ENCODE measurements at regions not wholly inside any gene's neighbourhood (a gene's known extent, or its start where the extent isn't known, plus 50 kb on each side); places are given as distances from the start of the nearest gene placed in this dataset.
"Not testable (repeated sequence)": the region's sequence is repeated elsewhere in the genome, so short reads cannot be mapped to it uniquely, and the experiment has no call there.

- peak; percentile 35 for DNase-seq (ENCODE audit: low spot score)
These were observed 499.9 kb upstream of the AADAT start for GRCh38 chr4:170589597-170590191.

DNA sequence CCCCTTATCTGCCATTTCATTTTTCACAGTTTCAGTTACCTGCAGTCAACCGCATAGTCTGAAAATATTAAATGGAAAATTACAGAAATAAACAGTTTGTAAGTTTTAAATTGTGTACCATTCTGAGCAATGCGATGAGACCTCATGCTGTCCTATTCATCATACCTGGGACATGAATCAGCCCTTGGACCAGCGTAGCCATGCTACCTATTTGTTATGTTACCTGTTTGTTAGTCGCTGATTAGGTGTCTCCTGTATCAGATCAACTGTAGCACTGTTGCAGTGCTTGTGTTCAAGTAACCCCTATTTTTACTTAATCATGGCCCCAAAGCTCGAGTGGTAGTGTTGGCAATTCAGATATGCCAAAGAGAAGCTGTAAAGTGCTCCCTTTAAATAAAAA, 492.2 kb upstream of the AADAT start:
- DNase-seq (ENCODE audit: low spot score) = no peak

GRCh38 chr4:170581322-170581721, 491.6 kb upstream of the AADAT start:
- no peak for DNase-seq (ENCODE audit: low spot score)

GRCh38 chr4:170580651-170581050, 490.9 kb upstream of the AADAT start:
- no peak for DNase-seq (ENCODE audit: low spot score)

GRCh38 chr4:170538821-170539473, 449.2 kb upstream of the AADAT start:
- DNase-seq (ENCODE audit: low spot score) = no peak

DNA sequence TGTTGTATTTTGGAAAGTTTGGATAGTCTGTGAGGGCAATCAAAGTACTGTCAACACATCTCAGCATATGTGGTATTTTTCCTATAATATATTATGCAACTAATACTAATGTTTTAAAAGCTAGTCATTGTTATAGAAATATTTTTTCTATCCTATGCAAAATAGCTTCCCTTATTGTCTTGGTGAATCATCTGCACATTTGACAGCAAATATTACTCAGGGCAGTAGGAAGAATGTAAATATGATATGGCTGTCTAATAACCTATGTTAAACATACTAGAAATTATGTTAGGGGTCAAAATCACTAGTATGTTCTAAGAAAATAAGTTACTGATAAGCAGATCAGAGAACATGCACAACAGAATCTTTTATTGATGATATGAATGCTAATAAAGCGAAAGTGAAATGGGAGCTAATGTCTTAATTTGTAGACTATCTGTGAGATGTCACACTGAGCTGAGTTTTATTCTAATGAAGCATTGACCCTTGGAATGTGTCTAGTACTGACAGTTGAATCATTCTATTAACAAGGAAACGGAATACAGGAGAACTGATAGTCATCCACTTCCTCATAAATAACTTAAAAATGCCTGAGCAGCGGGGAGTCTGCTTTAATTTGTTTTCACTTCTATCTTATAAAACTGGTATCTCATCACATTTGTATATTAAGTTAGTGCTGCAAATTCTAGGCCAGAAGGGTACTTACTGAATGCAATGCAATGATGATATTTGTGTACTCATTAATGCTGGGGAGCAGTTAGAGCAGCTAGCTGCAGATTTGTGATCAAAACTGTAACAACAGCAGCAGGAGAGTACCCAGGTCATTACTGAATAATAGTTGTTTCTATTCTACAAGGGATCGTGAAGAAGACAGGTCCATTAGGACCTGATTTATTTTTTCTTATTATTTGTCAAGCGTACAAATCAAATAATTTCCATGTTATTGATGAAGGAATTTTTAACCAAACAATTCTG, 440.3 kb upstream of the AADAT start:
- DNase-seq (ENCODE audit: low spot score) = no peak

- DNase-seq (ENCODE audit: low spot score) = no peak
These were observed 436.7 kb upstream of the AADAT start for GRCh38 chr4:170526471-170526870.

DNA sequence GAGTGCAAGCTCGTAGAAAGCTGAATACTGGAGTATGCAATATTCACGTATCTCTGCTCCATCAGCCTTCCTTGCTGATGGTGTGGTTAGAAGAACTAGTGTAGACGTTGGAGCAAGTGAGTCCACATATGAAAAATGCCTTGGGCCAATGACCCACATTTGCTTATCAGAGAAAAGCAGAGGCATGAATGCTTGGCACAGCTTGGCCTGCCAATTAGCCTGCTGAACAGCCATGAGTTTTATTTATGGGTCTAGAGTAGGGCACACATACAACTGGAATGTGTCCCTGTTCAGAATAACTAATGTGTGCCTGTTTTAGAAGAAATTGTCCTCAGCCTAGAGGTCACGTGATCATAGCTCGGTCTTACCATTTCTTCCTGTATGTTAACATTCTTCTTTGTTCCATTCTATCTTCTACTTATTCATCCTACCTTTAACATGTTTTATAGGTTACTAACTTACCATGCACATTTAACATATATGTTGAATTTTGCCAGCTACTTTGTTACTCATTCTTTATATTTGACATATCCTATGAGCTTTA, 432.7 kb upstream of the AADAT start:
- DNase-seq (ENCODE audit: low spot score) = no peak

DNA sequence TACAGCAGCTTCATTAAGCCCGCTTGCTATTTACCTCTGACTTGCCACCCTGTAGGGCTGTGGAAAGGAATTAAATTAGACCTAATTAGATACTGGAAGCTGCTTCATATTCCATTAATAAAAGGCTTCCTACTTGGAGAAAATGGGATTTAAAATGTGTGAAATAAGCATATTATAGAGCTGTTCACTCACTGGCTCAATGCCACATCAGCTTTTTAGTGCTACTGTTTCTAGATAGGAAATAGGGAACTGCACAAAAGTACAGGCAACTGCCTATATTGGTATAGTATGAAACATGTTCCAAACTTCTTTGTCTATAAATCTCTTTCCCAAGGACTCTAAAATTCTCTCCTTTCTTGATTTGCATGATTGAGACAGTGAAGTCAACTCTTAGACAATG, 407.9 kb upstream of the AADAT start:
- DNase-seq (ENCODE audit: low spot score) = no peak

DNA sequence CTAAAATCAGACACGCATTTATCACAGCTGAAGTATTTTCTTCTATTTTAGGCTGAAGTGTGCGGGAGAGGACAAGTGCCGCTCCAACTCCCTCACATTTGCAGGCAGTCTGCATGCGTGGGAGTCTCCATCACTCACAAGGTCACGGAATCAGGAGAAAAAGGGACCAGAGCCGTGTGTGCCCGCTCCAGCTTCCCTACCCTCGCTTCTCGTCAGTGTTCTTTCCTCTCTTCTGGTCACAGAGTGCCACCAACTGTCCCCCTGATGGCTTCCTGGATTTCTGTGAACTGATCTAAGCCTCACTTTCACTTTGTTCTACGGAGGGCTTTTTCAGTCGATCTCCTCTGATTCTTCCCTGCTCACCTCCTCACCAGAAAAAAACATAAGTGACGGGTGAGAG, 407.4 kb upstream of the AADAT start:
- peak; percentile 5 for DNase-seq (ENCODE audit: low spot score)

DNA sequence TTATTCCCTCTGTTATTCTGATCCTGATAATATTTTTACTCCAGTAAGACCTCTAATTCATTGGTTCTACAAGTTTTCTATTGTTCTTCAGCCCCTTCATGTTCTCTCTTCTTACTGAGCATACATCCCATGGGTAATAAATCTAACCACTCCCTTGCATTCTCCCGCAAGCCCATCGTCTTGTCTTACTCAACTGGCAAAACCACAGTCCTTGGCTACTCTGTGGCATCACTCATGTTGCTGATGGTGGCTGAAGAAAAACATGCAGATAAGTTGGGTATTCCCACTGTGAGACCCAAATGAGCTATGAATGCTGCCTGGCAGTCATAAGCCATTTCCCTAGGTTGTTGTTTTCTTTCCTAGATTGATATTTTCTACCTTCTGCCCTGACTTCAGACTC, 402.2 kb upstream of the AADAT start:
- no peak for DNase-seq (ENCODE audit: low spot score)

GRCh38 chr4:170476351-170476750, 386.6 kb upstream of the AADAT start:
- DNase-seq (ENCODE audit: low spot score) = no peak

DNA sequence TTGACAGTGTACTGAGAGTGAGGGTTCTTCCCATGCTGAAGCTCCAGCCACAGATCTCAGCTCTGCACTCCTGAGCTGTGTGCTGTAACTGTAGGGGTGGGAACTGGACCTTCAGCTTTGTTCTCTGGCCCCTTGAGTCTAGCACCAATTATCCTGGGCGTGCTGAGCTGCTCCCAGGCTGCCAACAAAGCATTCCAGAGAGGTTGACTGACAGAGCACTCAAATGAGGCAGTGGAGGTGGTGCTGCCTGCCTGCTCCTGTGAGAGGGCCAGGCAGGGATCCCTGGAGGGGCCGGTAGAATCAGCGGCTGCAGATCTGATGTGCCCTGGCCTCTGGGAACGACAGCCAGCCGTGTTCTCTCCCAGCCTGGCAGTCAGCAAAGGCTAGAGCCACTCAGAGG, 375.7 kb upstream of the AADAT start:
- DNase-seq (ENCODE audit: low spot score) = no peak

GRCh38 chr4:170464614-170465197, 374.9 kb upstream of the AADAT start:
- no peak for DNase-seq (ENCODE audit: low spot score)

DNA sequence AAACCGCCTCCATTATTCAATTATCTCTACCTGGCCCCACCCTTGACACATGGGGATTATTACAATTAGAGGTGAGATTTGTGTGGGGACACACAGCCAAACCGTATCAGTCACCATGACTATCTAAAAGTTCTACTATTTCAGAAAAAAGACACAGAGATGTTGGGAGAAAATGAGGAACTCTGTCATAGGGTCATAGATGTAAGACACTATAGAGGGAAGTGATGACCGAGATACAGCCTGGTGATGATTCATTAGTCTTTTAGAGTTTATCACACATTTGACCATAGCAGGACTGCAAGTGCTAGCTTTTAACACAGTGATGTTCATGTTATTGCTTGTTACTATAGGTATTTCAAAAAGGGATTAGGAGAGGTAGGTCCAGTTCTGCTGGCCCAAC, 357.0 kb upstream of the AADAT start:
- no peak for DNase-seq (ENCODE audit: low spot score)

DNA sequence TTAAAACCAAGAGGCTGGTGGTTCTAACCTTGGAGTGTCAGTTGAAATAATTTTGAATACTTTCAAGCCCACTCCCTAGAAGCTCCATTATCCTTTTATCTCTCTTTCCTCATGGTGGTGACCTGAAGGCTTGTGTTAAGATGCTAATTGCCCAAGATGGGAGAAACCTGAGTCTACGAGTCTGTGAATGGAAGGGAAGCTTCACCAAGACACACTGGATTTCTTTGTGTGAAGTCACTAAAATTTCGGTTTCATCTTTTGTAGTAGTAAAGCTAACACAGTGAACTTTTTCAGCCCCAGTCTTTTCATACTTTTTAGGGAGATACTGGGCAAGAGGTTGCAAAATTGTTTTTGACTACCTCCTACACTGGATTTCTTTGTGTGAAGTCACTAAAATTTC, 351.4 kb upstream of the AADAT start:
- not testable (repeated sequence) for DNase-seq (ENCODE audit: low spot score)

DNA sequence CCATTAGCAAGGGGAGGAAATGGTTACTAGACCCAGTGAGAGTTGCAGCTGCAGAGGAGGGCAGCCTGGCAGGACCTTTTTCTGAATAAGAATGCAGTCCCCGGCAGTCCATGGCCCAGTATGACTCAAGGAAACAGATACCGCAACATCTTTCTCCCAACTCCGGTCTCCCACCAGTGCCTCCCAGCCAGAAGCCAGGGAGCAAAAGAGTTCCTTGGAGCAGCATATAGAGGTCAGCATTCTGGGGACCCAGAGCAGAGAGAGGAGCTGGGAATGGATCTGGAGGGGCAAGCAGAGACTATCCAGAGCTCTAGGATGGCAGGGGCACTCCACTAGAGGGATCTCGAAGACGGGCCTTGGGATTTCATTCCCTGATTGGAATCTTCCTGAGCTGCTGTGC, 339.2 kb upstream of the AADAT start:
- DNase-seq (ENCODE audit: low spot score) = no peak

GRCh38 chr4:170425521-170426143, 335.9 kb upstream of the AADAT start:
- no peak for DNase-seq (ENCODE audit: low spot score)

DNA sequence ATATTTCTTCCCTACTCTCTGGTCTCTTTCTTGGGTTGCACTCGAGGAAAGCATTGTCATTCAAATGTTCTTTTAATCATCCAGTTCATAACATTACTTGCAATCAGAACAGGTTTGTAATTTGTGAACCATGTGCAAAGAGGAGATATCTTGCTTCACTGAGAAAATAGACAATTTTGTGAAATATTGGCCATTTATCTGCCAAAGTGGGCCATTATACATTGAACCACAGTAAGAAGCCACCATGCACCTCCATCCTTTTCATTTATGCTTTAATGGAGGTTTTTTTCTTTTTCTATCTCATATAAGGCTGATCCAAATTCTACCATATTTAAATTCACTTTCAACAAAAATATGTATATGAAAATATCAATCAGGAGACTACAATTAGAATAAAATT, 335.3 kb upstream of the AADAT start:
- DNase-seq (ENCODE audit: low spot score) = no peak

DNA sequence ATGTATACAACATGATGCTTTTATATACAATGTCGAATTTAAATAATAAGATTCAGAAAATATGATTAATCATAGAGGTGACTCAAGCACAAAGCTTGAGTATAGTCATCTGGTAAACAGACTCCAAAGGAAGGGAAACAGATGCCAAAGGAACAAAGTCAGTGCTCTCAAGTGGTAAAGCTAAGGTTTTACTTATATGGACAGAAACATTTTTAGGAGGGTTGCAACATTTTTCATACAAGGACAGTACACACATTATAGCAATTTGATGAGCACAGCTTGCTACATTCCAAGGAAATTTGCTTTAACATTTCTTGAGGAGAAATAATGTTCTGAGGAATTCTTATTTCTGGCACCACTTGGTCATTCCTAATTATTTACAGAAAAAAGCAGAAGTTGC, 333.4 kb upstream of the AADAT start:
- DNase-seq (ENCODE audit: low spot score) = no peak

- no peak for DNase-seq (ENCODE audit: low spot score)
These were observed 330.5 kb upstream of the AADAT start for GRCh38 chr4:170420255-170420693.

- no peak for DNase-seq (ENCODE audit: low spot score)
These were observed 325.2 kb upstream of the AADAT start for GRCh38 chr4:170414961-170415360.
